ENCODE measurements at regions not wholly inside any gene's neighbourhood (a gene's known extent, or its start where the extent isn't known, plus 50 kb on each side); places are given as distances from the start of the nearest gene placed in this dataset.

DNA sequence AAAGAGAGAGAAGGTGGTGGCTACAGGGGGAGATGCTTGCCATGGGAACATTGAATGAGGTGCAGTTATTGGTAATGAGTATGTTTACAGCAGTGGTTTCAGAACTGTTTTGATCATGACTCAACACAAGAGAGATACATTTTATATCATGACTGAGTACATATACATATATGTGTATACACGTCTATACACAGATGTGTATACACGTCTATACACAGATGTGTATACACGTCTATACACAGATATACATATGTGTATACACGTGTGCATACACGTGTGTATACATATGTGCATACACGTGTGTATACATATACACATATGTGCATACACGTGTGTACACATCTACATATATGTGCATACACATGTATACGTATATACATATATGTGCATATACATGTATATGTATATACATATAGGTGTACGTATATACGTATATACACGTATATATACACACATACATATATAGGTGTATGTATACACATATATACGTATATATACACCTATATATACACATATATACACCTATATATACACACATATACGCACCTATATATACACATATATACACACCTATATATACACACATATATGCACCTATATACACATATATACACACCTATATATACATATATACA, 518.5 kb downstream of the TSN start:
- H3F3A ChIP-seq (ENCODE audit: control insufficient read depth, insufficient read depth) = peaks cover 19% of the 10 kb centered on the region
- H3K36me3 ChIP-seq (ENCODE audit: control insufficient read depth, low read length) = no peaks in the 10 kb centered on the region
- no peak overlapping the region for H3K4me3 ChIP-seq (ENCODE audit: low read length)
- no peaks in the 10 kb centered on the region for H3K4me1 ChIP-seq (ENCODE audit: control insufficient read depth, low read length)
- no peak for TF ChIP-seq EZH2phosphoT487 (IDR thresholded peaks at IDR 0.05; ENCODE audit: borderline replicate concordance, low read length)
- TF ChIP-seq, protein P1, sequence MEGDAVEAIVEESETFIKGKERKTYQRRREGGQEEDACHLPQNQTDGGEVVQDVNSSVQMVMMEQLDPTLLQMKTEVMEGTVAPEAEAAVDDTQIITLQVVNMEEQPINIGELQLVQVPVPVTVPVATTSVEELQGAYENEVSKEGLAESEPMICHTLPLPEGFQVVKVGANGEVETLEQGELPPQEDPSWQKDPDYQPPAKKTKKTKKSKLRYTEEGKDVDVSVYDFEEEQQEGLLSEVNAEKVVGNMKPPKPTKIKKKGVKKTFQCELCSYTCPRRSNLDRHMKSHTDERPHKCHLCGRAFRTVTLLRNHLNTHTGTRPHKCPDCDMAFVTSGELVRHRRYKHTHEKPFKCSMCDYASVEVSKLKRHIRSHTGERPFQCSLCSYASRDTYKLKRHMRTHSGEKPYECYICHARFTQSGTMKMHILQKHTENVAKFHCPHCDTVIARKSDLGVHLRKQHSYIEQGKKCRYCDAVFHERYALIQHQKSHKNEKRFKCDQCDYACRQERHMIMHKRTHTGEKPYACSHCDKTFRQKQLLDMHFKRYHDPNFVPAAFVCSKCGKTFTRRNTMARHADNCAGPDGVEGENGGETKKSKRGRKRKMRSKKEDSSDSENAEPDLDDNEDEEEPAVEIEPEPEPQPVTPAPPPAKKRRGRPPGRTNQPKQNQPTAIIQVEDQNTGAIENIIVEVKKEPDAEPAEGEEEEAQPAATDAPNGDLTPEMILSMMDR (IDR thresholded peaks at IDR 0.05; ENCODE audit: low read depth, low read length, poor library complexity, severe bottlenecking) = no peak
- peaks cover 3% of the 10 kb centered on the region; the same call in 1 of the 2 replicates for H3K9me3 ChIP-seq (ENCODE audit: control insufficient read depth, insufficient read depth, low read length)
- H4K20me1 ChIP-seq (ENCODE audit: control insufficient read depth, insufficient read depth, low read depth, low read length) = no peaks in the 10 kb centered on the region
- no peaks in the 10 kb centered on the region for H3K27me3 ChIP-seq (ENCODE audit: control insufficient read depth, low read length)
- no peak overlapping the region for H3K4me2 ChIP-seq (ENCODE audit: low read length)
- H3K27ac ChIP-seq (ENCODE audit: low read depth, low read length) = no peak overlapping the region
- H3K9me2 ChIP-seq (replicated peaks; ENCODE audit: control insufficient read depth, low read length) = no peaks in the 10 kb centered on the region
- H3K79me2 ChIP-seq (ENCODE audit: control insufficient read depth, low read length) = no peaks in the 10 kb centered on the region

DNA sequence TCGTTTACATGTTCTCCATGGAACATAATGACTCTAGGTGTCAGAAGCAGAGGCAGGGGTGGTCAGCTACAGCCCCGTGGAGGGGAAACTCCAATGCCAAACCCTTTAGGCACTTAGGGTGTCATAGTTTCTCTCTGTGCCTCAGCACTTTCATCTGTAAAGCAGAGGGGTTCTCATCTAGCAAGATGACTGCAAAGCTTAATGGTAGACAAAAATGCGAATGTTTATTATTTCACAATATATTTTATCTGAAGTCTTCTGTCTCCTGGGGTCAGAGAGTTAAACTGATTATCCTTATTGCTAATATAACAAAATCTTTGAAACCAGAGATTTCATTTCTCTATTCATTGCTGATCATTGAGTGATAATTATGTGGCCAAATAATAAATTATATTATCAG, 522.5 kb downstream of the TSN start:
- Histone ChIP-seq H3K9me3 (ENCODE audit: control insufficient read depth, insufficient read depth, low read length) (peaks cover 3% of the 10 kb centered on the region; the same call in 1 of the 2 replicates), H3K4me3 (ENCODE audit: low read length) (no peak overlapping the region), H3K9me2 (replicated peaks; ENCODE audit: control insufficient read depth, low read length) (no peaks in the 10 kb centered on the region), H4K20me1 (ENCODE audit: control insufficient read depth, insufficient read depth, low read depth, low read length) (no peaks in the 10 kb centered on the region), H3K27ac (ENCODE audit: low read depth, low read length) (no peak overlapping the region), H3K36me3 (ENCODE audit: control insufficient read depth, low read length) (no peaks in the 10 kb centered on the region), H3K27me3 (ENCODE audit: control insufficient read depth, low read length) (no peaks in the 10 kb centered on the region), H3K4me1 (ENCODE audit: control insufficient read depth, low read length) (no peaks in the 10 kb centered on the region), H3F3A (ENCODE audit: control insufficient read depth, insufficient read depth) (peaks cover 19% of the 10 kb centered on the region), H3K4me2 (ENCODE audit: low read length) (no peak overlapping the region), H3K79me2 (ENCODE audit: control insufficient read depth, low read length) (no peaks in the 10 kb centered on the region)
- no peak for TF ChIP-seq EZH2phosphoT487 (IDR thresholded peaks at IDR 0.05; ENCODE audit: borderline replicate concordance, low read length)
- TF ChIP-seq, protein P1 (IDR thresholded peaks at IDR 0.05; ENCODE audit: low read depth, low read length, poor library complexity, severe bottlenecking) = no peak

DNA sequence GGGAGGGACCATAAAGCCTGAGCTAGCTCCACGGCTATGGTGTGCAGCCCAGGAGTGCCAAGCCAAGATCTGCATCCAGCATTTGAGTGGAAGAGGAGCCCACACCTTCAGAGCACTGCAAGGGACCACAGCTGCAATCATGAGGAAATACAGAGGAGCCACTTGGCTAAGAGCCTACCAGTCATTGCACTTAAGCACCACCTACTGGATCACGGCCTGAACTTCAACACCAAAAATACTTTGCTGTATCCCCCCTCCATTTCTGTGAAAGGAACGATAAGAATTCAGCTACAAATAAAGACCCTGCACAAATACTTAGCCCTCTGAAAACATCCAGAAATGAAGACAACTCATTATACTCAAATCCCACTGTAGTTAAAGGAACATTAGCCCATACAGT, 545.3 kb downstream of the TSN start:
- Histone ChIP-seq H3K79me2 (ENCODE audit: control insufficient read depth, low read length) (no peaks in the 10 kb centered on the region), H3K36me3 (ENCODE audit: control insufficient read depth, low read length) (no peaks in the 10 kb centered on the region), H3K4me3 (ENCODE audit: low read length) (no peak overlapping the region), H3K4me2 (ENCODE audit: low read length) (no peak overlapping the region), H3F3A (ENCODE audit: control insufficient read depth, insufficient read depth) (no peaks in the 10 kb centered on the region), H3K9me2 (replicated peaks; ENCODE audit: control insufficient read depth, low read length) (no peaks in the 10 kb centered on the region), H3K4me1 (ENCODE audit: control insufficient read depth, low read length) (no peaks in the 10 kb centered on the region), H3K27me3 (ENCODE audit: control insufficient read depth, low read length) (peaks cover 3% of the 10 kb centered on the region; the same call in 1 of the 2 replicates), H4K20me1 (ENCODE audit: control insufficient read depth, insufficient read depth, low read depth, low read length) (no peaks in the 10 kb centered on the region), H3K27ac (ENCODE audit: low read depth, low read length) (no peak overlapping the region), H3K9me3 (ENCODE audit: control insufficient read depth, insufficient read depth, low read length) (no peaks in the 10 kb centered on the region)
- no peak for TF ChIP-seq EZH2phosphoT487 (IDR thresholded peaks at IDR 0.05; ENCODE audit: borderline replicate concordance, low read length)
- TF ChIP-seq, protein P1 (IDR thresholded peaks at IDR 0.05; ENCODE audit: low read depth, low read length, poor library complexity, severe bottlenecking) = peak; percentile 63
